Activated B cell treated with CpG ODN at 0.5 μM for 24 hours (primary cell): ENCODE measurements at regions not wholly inside any gene's neighbourhood (a gene's known extent, or its start where the extent isn't known, plus 50 kb on each side); places are given as distances from the start of the nearest gene placed in this dataset.

Experiments
- ATAC-seq: fragments of 200-7000 bp; cut with Tn5 transposase; one replicate; pipeline ENCODE4 v1.10.0; 2021; ENCODE audit warnings: low read depth, mild to moderate bottlenecking, moderate library complexity
- CTCF ChIA-PET: fragments of 350-600 bp; sonication (Branson Sonifier 250); formaldehyde crosslinking; loops from one replicate; lab custom pipeline; 2021; ENCODE audit warnings: antibody characterized with exemption; lab: Charles Lee
- POLR2A ChIA-PET: fragments of 350-600 bp; sonication (Branson Sonifier 250); formaldehyde crosslinking; loops from one replicate; lab custom pipeline; 2021; ENCODE audit warnings: antibody characterized with exemption; lab: Charles Lee
- DNase-seq: peaks from one replicate; pipeline ENCODE4 v3.0.0; 2022
- H3K27ac Mint-ChIP-seq: one replicate; pipeline ENCODE4 v1.8.0; 2020; ENCODE audit warnings: mixed read lengths
- H3K27me3 Mint-ChIP-seq: one replicate; pipeline ENCODE4 v1.8.0; 2021; ENCODE audit warnings: mixed read lengths
- H3K36me3 Mint-ChIP-seq: one replicate; pipeline ENCODE4 v1.8.0; 2021; ENCODE audit warnings: low read depth, mixed read lengths
- H3K4me1 Mint-ChIP-seq: one replicate; pipeline ENCODE4 v1.8.0; 2021; ENCODE audit warnings: mixed read lengths
- H3K4me3 Mint-ChIP-seq: one replicate; pipeline ENCODE4 v1.8.0; 2020; ENCODE audit warnings: mild to moderate bottlenecking, mixed read lengths
- H3K9me3 Mint-ChIP-seq: one replicate; pipeline ENCODE4 v1.8.0; 2020; ENCODE audit warnings: mixed read lengths
- CTCF ChIP-seq: fragments of 200-600 bp; IDR thresholded peaks from one replicate; pipeline ENCODE4 v1.8.0; 2022; ENCODE audit warnings: antibody characterized with exemption, mild to moderate bottlenecking
- intact Hi-C: fragments of 100-400 bp; cut with micrococcal nuclease; formaldehyde crosslinking; loops from one replicate; pipeline ENCODE4 v1.15.1; 2024

- H3K4me1 Mint-ChIP-seq = no peaks in the 10 kb centered on the region
- POLR2A ChIA-PET = no interaction called here
- H3K4me3 Mint-ChIP-seq = no peak overlapping the region
Observed at GRCh38 chr1:118488787-118489186, 303.8 kb upstream of the SPAG17 start.

GRCh38 chr1:118487932-118488331, 302.9 kb upstream of the SPAG17 start:
- CTCF ChIA-PET = no interaction called here
- H3K9me3 Mint-ChIP-seq = no peaks in the 10 kb centered on the region
- intact Hi-C loops = no loop called here
- H3K27me3 Mint-ChIP-seq = peaks cover 2% of the 10 kb centered on the region
- no peak overlapping the region for H3K27ac Mint-ChIP-seq
- no peak for TF ChIP-seq CTCF
- no peaks in the 10 kb centered on the region for H3K4me1 Mint-ChIP-seq
- POLR2A ChIA-PET = no interaction called here
- ATAC-seq (no peak), DNase-seq (no peak)
- H3K36me3 Mint-ChIP-seq = no peaks in the 10 kb centered on the region
- no peak overlapping the region for H3K4me3 Mint-ChIP-seq

More at GRCh38 chr1:118488787-118489186, 303.8 kb upstream of the SPAG17 start:
- H3K36me3 Mint-ChIP-seq = no peaks in the 10 kb centered on the region
- intact Hi-C loops = no loop called here
- ATAC-seq (no peak), DNase-seq (no peak)
- H3K27me3 Mint-ChIP-seq = peaks cover 2% of the 10 kb centered on the region
- no peak overlapping the region for H3K27ac Mint-ChIP-seq
- CTCF ChIA-PET = no interaction called here
- H3K9me3 Mint-ChIP-seq = no peaks in the 10 kb centered on the region
- no peak for TF ChIP-seq CTCF

- intact Hi-C loops = no loop called here
- ChIA-PET CTCF (no interaction called here), POLR2A (no interaction called here)
- no peak overlapping the region for H3K4me3 Mint-ChIP-seq
- no peak for ATAC-seq
- H3K4me1 Mint-ChIP-seq = no peaks in the 10 kb centered on the region
- no peak for TF ChIP-seq CTCF
- DNase-seq = no peak
- no peaks in the 10 kb centered on the region for H3K36me3 Mint-ChIP-seq
- peaks cover 3% of the 10 kb centered on the region for H3K9me3 Mint-ChIP-seq
- peaks cover 2% of the 10 kb centered on the region for H3K27me3 Mint-ChIP-seq
- H3K27ac Mint-ChIP-seq = no peak overlapping the region
Observed at GRCh38 chr1:118487091-118487490, 302.1 kb upstream of the SPAG17 start.

- TF ChIP-seq CTCF = no peak
- no peak for DNase-seq
- peaks cover 3% of the 10 kb centered on the region for H3K9me3 Mint-ChIP-seq
- no peaks in the 10 kb centered on the region for H3K4me1 Mint-ChIP-seq
- ChIA-PET CTCF (no interaction called here), POLR2A (no interaction called here)
- peaks cover 2% of the 10 kb centered on the region for H3K27me3 Mint-ChIP-seq
- H3K36me3 Mint-ChIP-seq = no peaks in the 10 kb centered on the region
- intact Hi-C loops = no loop called here
- H3K4me3 Mint-ChIP-seq = no peak overlapping the region
- ATAC-seq = no peak
- no peak overlapping the region for H3K27ac Mint-ChIP-seq
Observed at GRCh38 chr1:118486199-118486598, 301.2 kb upstream of the SPAG17 start.

- Mint-ChIP-seq H3K27ac (no peak overlapping the region), H3K4me3 (no peak overlapping the region), H3K4me1 (no peaks in the 10 kb centered on the region), H3K36me3 (no peaks in the 10 kb centered on the region), H3K27me3 (peaks cover 2% of the 10 kb centered on the region), H3K9me3 (peaks cover 3% of the 10 kb centered on the region)
- intact Hi-C loops = no loop called here
- ChIA-PET CTCF (no interaction called here), POLR2A (no interaction called here)
- no peak for TF ChIP-seq CTCF
- DNase-seq (no peak), ATAC-seq (no peak)
Observed at GRCh38 chr1:118485757-118486156, 300.7 kb upstream of the SPAG17 start.
